H54 (cell line): ENCODE measurements at regions not wholly inside any gene's neighbourhood (a gene's known extent, or its start where the extent isn't known, plus 50 kb on each side); places are given as distances from the start of the nearest gene placed in this dataset.

Experiments
- DNase-seq: peaks from one replicate; pipeline ENCODE4 v3.0.0; 2011; ENCODE audit warnings: low spot score, mixed read lengths; ENCODE audit not compliant: insufficient read length
- FAIRE-seq: peaks from 3 replicates; lab custom pipeline; 2011; peaks lifted over from hg19 to GRCh38; lab: Jason Lieb, UNC
- POLR2A ChIP-seq: IDR thresholded peaks from 2 replicates; pipeline ENCODE4 v1.6.1; 2011; ENCODE audit warnings: low read depth, mild to moderate bottlenecking, low read length

GRCh38 chr10:3943695-3944257, 158.8 kb upstream of the KLF6 start:
- no peak for TF ChIP-seq POLR2A
- DNase-seq (no peak), FAIRE-seq (no peak)

GRCh38 chr10:3942937-3943489, 158.0 kb upstream of the KLF6 start:
- no peak for TF ChIP-seq POLR2A
- FAIRE-seq (no peak), DNase-seq (no peak)

GRCh38 chr10:3941676-3942075, 156.7 kb upstream of the KLF6 start:
- no peak for FAIRE-seq
- no peak for DNase-seq
- TF ChIP-seq POLR2A, result no peak

GRCh38 chr10:3936422-3937040, 151.5 kb upstream of the KLF6 start:
- TF ChIP-seq POLR2A, result no peak
- no peak for DNase-seq
- FAIRE-seq, result no peak

- TF ChIP-seq POLR2A, result no peak
- no peak for DNase-seq
- FAIRE-seq, result no peak
Observed at GRCh38 chr10:3935933-3936359, 150.9 kb upstream of the KLF6 start.

GRCh38 chr10:3935141-3935540, 150.1 kb upstream of the KLF6 start:
- no peak for TF ChIP-seq POLR2A
- FAIRE-seq (no peak), DNase-seq (no peak)

GRCh38 chr10:3933733-3934132, 148.7 kb upstream of the KLF6 start:
- TF ChIP-seq POLR2A, result no peak
- FAIRE-seq (no peak), DNase-seq (no peak)

GRCh38 chr10:3932597-3933375, 147.8 kb upstream of the KLF6 start:
- FAIRE-seq (no peak), DNase-seq (no peak)
- TF ChIP-seq POLR2A, result no peak

- no peak for TF ChIP-seq POLR2A
- FAIRE-seq, result no peak
- DNase-seq, result no peak
Observed at GRCh38 chr10:3931901-3932300, 146.9 kb upstream of the KLF6 start.

GRCh38 chr10:3931224-3931623, 146.2 kb upstream of the KLF6 start:
- DNase-seq, result no peak
- FAIRE-seq, result no peak
- TF ChIP-seq POLR2A, result no peak

- TF ChIP-seq POLR2A, result no peak
- no peak for FAIRE-seq
- DNase-seq, result no peak
Observed at GRCh38 chr10:3928569-3928968, 143.6 kb upstream of the KLF6 start.

- DNase-seq, result no peak
- no peak for FAIRE-seq
- TF ChIP-seq POLR2A, result no peak
Observed at GRCh38 chr10:3928078-3928477, 143.1 kb upstream of the KLF6 start.

GRCh38 chr10:3926675-3927525, 141.9 kb upstream of the KLF6 start:
- DNase-seq, result no peak
- no peak for TF ChIP-seq POLR2A
- FAIRE-seq, result no peak
